ENCODE measurements at regions not wholly inside any gene's neighbourhood (a gene's known extent, or its start where the extent isn't known, plus 50 kb on each side); places are given as distances from the start of the nearest gene placed in this dataset.
"Not testable (repeated sequence)": the region's sequence is repeated elsewhere in the genome, so short reads cannot be mapped to it uniquely, and the experiment has no call there.

GRCh38 chr6:26720663-26721218 lies 61.2 kb upstream of the ZNF322 start:
- DNase-seq = not testable (repeated sequence)

DNA sequence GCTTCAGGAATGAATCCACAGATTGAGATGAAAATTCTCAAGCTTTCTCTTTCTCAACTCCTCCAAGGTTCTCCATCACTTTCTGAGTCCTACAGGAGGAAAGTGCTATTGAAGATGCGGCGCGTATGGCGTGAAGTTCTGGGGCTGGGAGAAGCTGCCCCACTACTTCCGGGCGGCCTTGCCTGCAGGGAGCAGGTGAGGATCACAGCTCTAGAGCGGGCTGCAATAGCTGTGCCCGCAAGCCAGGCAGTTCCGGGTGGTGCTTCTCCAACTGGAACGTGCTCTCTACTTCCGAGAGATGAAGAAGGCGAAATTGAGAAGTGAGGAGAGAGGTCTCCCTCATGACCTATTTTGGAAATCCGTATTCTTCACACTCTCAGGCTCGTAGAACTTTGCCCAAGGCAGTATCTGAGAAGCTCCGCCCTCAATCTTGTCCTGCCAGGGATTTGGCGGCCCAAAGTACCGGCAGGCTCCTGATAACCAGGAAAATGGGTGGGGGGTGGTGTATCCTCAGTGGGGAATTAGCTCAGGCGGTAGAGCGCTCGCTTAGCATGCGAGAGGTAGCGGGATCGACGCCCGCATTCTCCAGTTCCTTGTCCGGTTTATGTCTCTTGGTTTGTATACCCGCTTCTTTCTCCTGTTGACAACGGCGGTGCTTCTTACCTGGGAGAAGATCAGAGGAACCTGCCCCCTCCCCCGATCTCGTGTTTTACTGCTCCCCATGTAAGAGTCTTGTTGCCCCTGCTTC lies 70.6 kb upstream of the ZNF322 start:
- DNase-seq = not testable (repeated sequence)

- DNase-seq = not testable (repeated sequence)
These were observed 75.4 kb upstream of the ZNF322 start for GRCh38 chr6:26734776-26735472.

DNA sequence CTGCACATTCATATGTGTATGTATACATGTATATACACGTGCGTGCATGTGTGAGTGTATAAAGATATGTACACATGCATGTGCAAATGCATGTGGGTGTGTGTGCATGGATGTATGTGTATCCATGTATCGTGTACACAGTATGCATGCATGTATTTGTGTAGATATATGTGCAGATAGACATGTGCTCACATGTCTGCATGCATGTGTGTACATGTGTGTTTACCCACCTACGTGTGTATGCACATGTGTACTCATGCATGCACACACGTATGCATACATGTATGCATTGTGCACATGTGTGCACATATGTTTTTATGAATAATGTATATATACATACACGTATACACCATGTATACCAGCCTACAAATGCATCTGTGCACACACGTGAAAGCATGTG lies 80.3 kb upstream of the ZNF322 start:
- no peak for DNase-seq

DNA sequence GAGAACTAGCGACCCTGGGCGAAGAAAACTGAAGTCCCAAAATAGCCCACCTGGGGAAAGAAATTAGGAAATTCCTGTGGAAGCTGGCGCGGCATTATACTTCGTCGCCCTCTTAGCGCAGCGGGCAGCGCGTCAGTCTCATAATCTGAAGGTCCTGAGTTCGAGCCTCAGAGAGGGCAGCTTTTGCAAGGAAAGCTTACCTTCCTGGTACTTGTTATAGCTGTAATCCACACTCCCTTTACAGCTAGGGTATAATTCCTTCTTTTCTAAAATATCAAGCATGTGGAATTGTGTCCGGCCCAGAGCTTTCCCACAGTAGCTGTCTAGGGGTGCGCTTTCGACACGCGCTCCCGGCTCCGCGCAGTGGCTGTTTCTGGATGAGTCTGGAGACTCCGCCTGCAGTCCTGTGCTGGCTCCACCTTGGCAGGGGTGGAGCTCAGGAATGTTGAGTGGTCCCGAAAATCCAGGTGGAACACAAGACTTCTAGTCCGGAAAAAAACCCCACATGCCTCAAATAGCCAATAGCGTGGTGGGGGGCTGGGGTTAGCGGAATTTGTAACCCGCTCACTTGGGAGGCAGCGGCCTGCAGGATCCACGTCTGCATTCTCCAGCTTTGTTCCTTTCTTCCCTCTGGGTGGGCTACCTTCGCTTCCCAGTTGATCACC lies 83.7 kb upstream of the ZNF322 start:
- no peak for DNase-seq

DNA sequence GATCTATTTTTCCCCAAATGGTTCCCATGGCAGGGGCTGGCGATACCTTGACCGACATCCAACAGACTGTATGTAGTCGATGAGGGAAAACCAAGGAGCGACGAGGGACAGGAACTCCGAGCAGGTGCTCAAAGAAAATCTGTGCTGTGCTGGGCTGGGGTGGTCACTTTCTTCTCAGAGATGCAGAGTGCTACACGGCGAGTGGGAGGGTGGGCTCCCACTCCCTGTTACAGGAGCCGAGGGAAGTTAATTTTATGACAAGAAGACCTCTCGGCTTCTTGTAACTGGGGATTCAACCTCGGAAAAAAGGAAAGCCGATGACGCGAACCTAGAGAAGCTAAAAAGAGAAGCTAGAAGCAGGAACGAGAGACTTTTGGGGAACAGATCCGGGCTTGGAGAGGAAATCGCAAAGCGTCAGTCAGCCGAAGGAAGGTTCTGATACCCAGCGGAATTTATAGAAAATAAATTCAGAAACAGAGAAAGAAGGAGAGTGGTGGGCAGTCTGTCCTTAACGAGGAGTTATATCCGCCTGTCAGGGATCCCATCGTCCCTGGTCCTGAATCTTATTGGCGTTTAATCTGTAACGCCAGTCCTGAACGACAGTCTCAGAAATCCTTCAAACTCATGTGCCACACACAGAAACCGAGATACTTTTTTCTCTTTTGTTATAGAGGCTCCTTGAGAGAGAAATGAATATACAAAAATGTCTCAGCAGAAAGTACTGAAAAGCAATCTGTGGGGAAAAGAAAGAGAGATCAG lies 84.6 kb upstream of the ZNF322 start:
- no peak for DNase-seq

- DNase-seq = not testable (repeated sequence)
These were observed 85.3 kb upstream of the ZNF322 start for GRCh38 chr6:26744837-26745282.

DNA sequence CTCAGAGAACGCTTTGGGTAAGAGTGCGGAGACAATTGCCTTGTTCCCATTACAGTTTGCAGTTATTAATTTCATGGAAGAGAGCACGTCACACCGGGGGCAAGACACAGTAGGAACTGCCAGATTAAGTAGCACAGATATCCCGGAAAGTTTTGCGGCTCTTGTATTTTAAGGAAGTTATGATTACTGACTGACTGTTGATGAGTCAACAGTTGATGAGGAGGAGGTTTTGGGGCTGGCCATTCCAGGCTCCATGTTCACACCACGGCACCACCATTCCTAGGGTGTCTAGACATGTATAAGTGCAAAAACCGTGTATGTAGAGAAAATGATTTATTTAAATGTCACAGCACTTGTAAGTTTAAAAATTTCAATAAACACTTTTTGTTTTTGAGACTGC lies 86.4 kb upstream of the ZNF322 start:
- not testable (repeated sequence) for DNase-seq

- not testable (repeated sequence) for DNase-seq
These were observed 89.7 kb upstream of the ZNF322 start for GRCh38 chr6:26749126-26749758.

DNA sequence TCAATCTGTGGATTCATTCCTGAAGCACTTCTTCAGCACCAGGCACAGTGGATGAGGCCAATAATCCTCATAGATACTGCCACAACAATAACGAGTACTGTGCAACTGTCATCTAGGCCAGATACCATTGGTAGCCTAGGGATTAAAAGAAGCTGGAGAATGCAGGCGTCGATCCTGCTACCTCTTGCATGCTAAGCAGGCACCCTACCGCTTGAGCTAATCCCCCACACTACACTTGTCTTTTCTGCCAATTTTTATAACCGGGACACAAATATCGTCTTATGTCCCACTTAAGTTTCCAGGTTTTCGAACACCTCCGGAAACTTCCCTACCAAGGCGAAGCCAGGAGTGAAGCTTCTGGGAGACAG lies 90.2 kb upstream of the ZNF322 start:
- not testable (repeated sequence) for DNase-seq

DNA sequence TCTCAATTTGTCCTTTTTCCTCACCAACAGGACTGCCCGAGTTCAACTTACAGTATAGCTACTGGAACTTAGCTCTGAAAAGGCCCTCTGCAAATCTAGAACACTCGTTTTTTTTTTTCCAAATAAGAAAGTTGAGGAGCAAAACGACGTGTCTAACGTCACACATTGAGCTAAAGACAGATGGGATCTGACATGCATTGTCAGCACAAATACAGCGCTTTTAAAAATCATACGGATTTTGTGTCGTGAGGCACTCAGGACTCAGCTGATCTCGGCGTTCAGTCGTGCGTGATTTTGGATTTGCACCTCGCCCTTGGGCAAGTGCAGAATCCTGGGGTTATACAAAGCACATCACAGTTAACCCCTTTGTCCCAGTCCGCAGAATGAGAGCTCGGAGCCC lies 94.7 kb upstream of the ZNF322 start:
- DNase-seq = no peak

DNA sequence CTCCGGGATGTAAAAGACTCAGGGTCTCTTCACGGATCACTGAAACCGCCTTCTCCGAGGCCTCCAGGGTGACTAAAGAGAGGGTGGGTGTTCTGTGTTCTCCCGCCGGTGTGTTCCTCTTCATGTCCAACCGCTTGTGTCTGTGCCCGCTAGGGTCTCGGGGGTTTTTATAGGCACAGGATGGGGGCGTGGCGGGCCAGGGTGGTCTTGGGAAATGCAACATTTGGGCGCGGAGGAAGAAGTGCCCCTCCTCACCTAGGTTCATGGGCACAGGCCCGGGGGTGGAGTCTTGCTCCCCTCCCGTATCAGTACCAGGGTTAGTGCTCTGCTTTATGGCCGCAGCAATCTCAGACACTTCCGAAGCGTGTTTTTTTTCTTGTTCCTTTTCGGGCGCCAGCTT lies 95.3 kb upstream of the ZNF322 start:
- not testable (repeated sequence) for DNase-seq

DNA sequence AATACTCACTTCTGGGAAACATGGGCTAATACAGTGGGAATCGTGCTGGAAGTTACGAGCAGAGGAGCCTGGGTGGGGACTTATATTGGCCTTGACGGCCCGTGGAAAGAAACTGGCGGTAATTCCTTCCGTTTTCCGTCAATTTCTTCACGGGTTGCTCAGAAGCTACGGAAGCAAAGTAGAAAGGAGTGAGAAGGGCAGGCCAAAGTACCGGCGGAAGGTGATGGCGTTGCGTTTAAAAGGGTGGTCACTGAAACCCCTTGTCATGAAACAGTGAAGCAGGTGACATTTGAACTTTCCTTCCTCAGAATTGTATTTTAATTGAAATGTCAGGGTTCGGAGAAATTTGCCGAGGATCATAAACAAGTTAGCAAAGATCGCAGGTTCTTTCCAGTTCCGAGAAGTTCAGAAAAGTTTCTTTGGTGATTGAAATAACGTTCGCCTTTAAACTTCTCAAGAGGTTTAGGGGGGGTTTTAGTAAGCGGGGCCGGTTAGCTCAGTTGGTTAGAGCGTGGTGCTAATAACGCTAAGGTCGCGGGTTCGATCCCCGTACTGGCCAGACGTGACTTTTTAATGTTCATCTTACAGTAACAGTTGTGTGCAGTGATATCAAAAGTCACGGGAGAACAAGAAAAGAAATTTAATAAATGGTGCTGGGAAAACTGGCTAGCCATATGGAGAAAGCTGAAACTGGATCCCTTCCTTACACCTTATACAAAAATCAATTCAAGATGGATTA lies 96.7 kb upstream of the ZNF322 start:
- DNase-seq = not testable (repeated sequence)

DNA sequence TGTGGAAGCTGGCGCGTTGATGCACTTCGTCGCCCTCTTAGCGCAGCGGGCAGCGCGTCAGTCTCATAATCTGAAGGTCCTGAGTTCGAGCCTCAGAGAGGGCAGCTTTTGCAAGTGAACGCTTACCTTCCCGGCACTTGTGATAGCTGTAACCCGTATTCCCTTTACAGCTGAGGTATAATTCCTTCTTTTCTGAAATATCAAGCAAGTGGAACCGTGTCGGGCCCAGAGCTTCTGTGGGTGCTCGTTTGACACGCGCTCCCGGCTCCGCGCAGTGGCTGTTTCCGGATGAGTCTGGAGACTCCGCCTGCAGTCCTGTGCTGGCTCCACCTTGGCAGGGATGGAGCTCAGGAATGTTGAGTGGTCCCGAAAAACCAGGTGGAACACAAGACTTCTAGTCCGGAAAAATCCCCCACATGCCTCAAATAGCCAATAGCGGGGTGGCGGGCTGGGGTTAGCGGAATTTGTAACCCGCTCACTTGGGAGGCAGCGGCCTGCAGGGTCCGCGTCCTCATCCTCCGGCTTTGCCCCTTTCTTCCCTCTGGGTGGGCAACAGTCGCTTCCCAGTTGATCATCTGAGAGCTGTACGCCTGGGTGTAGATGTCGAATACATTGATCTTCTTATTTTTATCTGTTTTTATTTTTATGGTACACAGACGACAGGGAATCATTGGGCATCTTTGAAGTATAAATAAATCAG lies 106.8 kb upstream of the ZNF322 start:
- DNase-seq = not testable (repeated sequence)

- not testable (repeated sequence) for DNase-seq
These were observed 111.6 kb upstream of the ZNF322 start for GRCh38 chr6:26770941-26771666.

GRCh38 chr6:26773414-26773813 lies 113.9 kb upstream of the ZNF322 start:
- not testable (repeated sequence) for DNase-seq

- not testable (repeated sequence) for DNase-seq
These were observed 121.0 kb upstream of the ZNF322 start for GRCh38 chr6:26780563-26780962.

DNA sequence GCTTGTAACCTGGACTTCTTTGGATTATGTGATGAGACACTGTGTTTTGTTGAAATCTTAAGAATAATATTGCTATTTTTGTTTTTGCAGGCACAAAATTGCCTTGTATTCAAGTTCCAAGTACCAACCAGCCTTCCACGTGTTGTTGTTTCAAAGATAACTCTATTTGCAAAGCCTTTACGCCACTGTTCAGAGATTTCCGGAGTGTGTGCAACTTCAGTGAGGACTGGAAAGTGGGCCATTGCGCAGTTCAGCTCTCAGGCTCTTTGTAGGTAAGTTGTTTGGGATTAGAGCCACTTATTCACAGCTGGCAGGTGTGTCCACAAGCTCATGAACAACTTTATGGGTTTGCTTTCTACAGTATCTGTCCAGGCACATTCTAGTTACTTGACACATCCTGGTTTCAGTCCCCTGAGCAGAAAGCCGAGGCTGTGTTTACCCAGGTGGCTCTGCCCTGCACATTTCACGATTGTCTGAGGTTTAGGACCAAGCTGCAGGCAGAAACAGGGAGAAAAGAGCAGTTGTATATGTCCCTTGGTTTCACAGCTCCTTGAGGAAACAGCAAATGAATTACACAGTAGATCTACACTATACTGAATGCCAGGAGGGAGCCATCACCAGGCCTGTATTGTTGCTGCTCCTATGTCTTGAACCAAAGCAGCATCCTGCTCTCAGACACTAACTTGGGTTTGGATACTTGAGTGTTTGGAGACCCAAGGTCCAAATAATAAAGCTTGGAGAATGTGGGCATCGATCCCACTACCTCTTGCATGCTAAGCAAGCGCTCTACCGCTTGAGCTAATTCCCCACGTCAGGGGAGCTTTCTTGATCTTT lies 136.1 kb upstream of the ZNF322 start:
- DNase-seq = not testable (repeated sequence)

Data from NCI-H1105 (cell line).